Stimulated activated CD4-positive, alpha-beta T cell treated with anti-CD3 and anti-CD28 coated beads, TNF-alpha, amount 100 ng/mL, for 24 hours (primary cell): ENCODE measurements at regions not wholly inside any gene's neighbourhood (a gene's known extent, or its start where the extent isn't known, plus 50 kb on each side); places are given as distances from the start of the nearest gene placed in this dataset.

Source experiments
- DNase-seq, 3 experiments: peaks; one replicate each; pipeline ENCODE4 v3.0.0-alpha.2; 2020; ENCODE audit warnings: low read depth in 3 of 3

DNA sequence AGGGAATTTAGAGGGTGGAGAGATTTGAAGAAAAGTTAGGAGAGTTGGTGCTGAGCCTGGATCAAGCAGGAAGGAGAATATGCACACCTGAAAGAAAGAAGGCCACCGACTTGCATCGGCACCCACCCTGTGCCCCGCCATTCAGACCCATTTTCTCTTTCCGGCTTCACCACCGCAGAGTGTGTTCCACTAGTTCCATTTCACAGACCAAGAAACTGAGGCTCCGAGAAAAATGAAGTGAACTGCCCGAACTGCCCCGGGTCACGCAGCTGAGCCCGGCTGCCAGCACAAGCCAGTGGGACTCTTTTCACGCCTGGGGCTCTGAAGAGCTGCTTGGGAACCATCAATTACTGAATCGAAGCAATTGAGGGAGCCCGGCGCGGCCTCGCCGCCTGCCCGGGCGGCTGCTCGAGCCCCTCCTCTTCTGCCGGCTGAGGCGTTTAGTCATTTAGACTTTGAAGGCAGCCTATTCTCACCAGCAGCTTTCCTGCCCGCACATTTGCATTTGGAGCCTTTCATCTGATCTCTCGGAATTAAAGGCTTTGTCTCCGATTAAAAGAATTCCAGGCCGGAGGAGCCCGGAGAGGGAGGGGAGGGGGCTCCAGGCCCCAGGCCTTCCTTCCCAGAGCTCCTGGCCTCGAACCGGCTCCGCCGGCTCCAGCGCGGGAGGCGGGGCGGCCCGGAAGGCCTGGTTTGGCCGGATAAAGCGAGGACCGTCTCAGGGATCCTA is 140.2 kb upstream of the PJA1 start:
- DNase-seq: no peak

DNA sequence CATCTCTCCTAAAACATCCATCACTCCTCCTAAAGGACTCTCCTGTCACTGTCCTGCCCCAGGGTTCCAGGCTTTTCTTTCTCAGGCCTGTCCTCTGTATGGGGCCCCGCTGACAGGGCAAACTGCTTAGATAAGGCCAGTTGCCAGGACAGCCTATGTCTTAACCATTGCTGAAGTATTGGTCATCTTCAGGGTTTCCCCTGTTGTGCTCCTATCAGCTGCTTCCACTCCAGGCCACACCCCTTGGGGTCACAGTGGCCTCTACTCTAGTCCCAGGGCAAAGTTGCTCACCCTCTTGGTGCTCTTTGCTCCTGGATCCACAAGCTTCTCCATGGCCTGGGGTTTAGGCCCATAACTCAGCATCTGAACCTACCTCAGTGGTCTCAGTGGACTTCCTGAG is 138.0 kb upstream of the PJA1 start:
- no peak for DNase-seq

GRCh38 chrX:69299951-69300714 is 134.9 kb upstream of the PJA1 start:
- no peak for DNase-seq

DNA sequence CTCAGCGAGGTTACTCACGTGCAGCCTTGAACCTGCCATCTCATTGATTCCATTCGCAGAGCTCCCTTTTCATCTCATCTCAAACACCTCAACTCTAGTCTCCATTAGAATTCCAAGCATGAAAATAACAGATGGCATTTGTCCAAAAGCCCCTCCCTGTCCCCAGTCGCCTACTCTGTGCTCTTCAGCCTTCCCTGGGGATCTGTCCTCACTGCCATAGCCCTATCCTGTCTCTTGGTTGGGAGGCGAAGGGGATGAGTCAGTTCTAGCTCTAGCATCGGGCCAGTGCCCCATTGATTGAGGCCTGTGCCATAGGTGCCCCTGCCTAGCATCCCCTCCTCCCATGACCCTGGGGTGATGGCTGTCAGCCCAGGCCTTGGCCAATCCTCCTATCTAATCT is 134.0 kb upstream of the PJA1 start:
- DNase-seq: no peak

DNA sequence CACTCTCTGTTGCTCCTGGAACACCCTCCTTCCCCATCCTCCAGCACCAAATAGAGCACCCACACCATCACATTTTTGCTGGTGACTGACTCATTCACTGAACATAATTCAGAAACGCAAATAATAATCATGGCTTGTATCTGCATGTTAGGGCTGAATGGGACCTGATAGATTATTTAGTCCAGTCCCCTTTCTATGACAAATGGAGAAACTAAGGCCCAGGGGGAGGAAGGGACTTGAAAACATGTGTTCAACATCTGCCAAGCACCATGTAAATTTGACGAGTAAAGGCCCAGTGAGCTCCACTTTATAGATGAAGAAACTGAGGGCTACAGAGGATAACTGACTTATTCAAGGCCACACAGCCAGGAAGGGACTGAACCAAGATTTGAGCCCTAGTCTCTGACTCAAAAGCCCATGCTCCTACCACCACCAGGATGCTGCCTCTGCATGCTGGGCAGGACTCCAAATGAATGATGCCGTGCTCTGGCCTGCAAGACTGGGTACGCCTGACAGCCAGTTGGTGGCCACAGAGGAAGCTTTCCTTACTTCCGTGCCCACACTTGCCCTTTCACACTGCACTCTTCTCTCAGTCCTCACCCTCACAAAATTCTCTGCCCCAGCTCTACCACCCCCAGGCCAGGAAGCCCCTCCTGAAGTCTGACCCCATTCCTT is 133.3 kb upstream of the PJA1 start:
- no peak for DNase-seq

GRCh38 chrX:69297506-69297905 is 132.3 kb upstream of the PJA1 start:
- DNase-seq: no peak

GRCh38 chrX:69293776-69294601 is 128.7 kb upstream of the PJA1 start:
- DNase-seq: no peak

GRCh38 chrX:69291116-69291515 is 125.9 kb upstream of the PJA1 start:
- no peak for DNase-seq

DNA sequence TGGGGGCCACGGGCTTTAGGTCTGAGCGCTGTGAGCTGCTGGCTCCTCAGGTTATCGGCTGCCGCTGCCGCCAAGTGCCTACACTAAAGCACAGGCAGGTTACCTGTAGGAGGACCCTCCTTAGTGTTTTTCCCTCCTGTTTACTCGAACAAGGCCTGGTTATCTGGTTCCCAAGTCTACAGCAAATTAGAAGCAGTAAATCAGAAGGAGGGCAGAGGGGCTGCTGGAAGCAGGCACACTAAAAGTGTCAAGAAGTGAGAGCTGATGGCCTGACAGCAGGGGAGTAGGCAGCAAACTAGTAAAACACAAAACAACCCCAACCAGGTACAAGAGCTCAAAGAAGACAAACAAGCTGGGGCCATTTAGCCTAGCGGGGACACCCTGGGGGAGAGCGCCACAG is 125.0 kb upstream of the PJA1 start:
- DNase-seq: no peak

- no peak for DNase-seq
These were observed 124.5 kb upstream of the PJA1 start for GRCh38 chrX:69289793-69290123.

- no peak for DNase-seq
These were observed 124.0 kb upstream of the PJA1 start for GRCh38 chrX:69289046-69289792.

GRCh38 chrX:69287095-69287494 is 121.8 kb upstream of the PJA1 start:
- DNase-seq: no peak

DNA sequence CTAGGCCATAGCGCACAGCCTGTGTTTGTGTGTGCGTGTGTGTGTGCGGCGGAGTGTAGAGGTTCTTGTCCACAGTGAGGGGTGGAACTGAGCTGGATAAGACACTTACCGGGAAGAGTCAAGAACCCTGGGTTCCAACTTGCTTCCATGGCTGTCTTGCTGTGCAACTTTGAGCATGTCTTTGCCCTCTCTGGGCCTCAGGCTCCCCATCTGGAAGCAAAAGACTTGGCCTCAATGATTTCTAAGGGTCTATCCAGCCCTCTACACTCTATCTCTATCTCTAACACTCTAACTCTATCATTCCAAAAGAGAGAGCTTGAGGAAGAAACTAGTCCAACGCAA is 121.3 kb upstream of the PJA1 start:
- DNase-seq: no peak

GRCh38 chrX:69285881-69286564 is 120.8 kb upstream of the PJA1 start:
- DNase-seq: peak; percentile 1 to 47 (median 25)

DNA sequence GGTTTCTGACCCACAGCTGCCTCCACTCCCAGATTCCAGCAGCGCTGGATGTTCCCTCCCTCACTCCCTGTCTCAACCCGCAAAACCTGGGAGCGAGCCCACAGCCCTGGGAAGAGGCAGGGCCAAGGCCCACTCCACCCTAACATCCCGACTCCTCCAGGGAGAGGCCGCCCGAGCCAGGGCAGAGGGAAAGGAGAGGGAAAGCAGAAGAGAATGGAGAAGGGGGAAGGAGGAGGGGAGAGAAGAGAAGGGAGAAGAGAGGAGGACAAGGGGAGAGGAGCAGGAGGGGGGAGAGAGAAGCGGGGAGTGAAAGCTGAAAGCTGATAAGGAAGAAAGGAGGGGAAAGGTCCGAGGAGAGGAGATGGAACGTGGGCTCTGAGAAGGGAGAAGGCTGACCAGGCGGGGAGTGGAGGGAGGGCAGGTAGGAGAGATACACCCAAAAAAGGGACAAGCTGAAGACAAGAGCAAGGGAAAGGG is 120.2 kb upstream of the PJA1 start:
- no peak for DNase-seq

DNA sequence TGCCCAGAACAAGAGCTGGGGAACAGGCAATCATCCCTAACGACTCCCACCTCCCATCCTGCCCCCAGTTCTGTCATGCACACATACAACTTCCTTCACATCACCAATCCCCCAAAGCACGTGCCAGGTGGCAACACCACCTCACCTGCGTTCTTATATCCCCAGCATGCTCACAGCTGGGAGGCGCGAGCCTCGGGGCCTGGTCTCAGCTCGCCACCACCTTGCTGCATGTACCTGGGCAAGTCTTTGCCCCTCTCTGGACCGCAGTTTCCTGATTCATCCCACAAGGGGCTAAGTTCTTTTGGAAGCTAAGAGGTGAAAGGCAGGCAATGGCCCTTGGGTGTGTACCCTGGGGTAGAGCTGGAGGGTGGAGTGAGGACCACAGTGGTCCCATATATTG is 119.2 kb upstream of the PJA1 start:
- no peak for DNase-seq

DNA sequence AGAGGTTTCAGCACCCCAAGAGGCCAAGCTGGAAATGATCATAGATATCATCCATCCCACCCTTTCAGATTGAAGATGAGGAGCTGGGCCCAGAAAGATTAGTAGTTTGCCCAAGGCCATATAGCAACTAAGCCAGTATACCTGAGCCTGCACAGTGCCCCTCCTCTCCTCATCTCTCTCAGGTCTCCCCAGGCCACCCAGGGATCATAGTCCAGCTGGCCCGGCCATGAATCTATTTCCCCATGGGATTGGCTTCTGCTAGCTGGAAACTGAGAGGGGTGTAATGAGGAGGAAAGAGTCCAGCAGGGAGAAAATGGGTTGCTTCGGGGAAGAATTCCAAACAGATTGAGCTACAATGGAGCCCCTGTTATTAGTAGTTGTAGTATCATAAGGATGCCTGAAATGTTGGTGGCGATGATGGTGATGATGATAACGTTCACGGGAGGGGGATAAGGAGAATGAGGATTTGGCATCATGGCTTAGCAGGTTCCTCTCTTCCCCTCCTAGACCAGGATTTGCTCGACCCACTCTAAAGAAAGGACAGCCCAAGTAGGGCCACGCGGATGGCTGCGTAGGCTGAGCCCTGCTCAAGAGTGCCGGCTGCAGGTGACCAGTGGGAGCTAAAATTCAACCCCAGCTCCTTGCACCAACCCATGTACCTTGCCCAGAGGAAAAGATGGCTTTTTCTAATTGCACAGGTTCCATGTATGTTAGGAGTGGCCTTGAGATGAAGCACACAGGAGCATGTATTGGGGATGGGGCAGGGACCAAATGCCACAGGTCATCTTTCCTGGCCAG is 117.8 kb upstream of the PJA1 start:
- DNase-seq: no peak

GRCh38 chrX:69280933-69281332 is 115.7 kb upstream of the PJA1 start:
- DNase-seq: no peak

GRCh38 chrX:69279234-69279633 is 114.0 kb upstream of the PJA1 start:
- DNase-seq: no peak
